ENCODE measurements at regions not wholly inside any gene's neighbourhood (a gene's known extent, or its start where the extent isn't known, plus 50 kb on each side); places are given as distances from the start of the nearest gene placed in this dataset.

- in situ Hi-C loops (cut with HindIII; ENCODE audit: low sequenced_read_pairs), result no loop called here
- H3K4me3 ChIP-seq (ENCODE audit: low read depth, low read length), result no peak overlapping the region
- DNase-seq (ENCODE audit: low read depth), result no peak
- TF ChIP-seq CTCF (IDR thresholded peaks at IDR 0.05; ENCODE audit: low read depth, low read length, missing control alignments), result no peak
Measured at GRCh38 chr1:232293361-232293760, 336.6 kb downstream of the SIPA1L2 start.

- no peak for DNase-seq (ENCODE audit: low read depth)
- in situ Hi-C loops (cut with HindIII; ENCODE audit: low sequenced_read_pairs), result no loop called here
- no peak for TF ChIP-seq CTCF (IDR thresholded peaks at IDR 0.05; ENCODE audit: low read depth, low read length, missing control alignments)
- H3K4me3 ChIP-seq (ENCODE audit: low read depth, low read length), result no peak overlapping the region
Measured at GRCh38 chr1:232292818-232293217, 337.1 kb downstream of the SIPA1L2 start.

- no peak for DNase-seq (ENCODE audit: low read depth)
- TF ChIP-seq CTCF (IDR thresholded peaks at IDR 0.05; ENCODE audit: low read depth, low read length, missing control alignments), result no peak
- in situ Hi-C loops (cut with HindIII; ENCODE audit: low sequenced_read_pairs), result no loop called here
- H3K4me3 ChIP-seq (ENCODE audit: low read depth, low read length), result no peak overlapping the region
Measured at GRCh38 chr1:232292239-232292638, 337.7 kb downstream of the SIPA1L2 start.

- in situ Hi-C loops (cut with HindIII; ENCODE audit: low sequenced_read_pairs), result no loop called here
- no peak overlapping the region for H3K4me3 ChIP-seq (ENCODE audit: low read depth, low read length)
- no peak for DNase-seq (ENCODE audit: low read depth)
- TF ChIP-seq CTCF (IDR thresholded peaks at IDR 0.05; ENCODE audit: low read depth, low read length, missing control alignments), result no peak
Measured at GRCh38 chr1:232291681-232292080, 338.3 kb downstream of the SIPA1L2 start.

GRCh38 chr1:232291261-232291660 is 338.7 kb downstream of the SIPA1L2 start:
- no peak overlapping the region for H3K4me3 ChIP-seq (ENCODE audit: low read depth, low read length)
- in situ Hi-C loops (cut with HindIII; ENCODE audit: low sequenced_read_pairs), result no loop called here
- TF ChIP-seq CTCF (IDR thresholded peaks at IDR 0.05; ENCODE audit: low read depth, low read length, missing control alignments), result no peak
- no peak for DNase-seq (ENCODE audit: low read depth)

GRCh38 chr1:232290570-232290969 is 339.4 kb downstream of the SIPA1L2 start:
- no peak overlapping the region for H3K4me3 ChIP-seq (ENCODE audit: low read depth, low read length)
- in situ Hi-C loops (cut with HindIII; ENCODE audit: low sequenced_read_pairs), result no loop called here
- no peak for DNase-seq (ENCODE audit: low read depth)
- no peak for TF ChIP-seq CTCF (IDR thresholded peaks at IDR 0.05; ENCODE audit: low read depth, low read length, missing control alignments)
